SK-N-MC (cell line): ENCODE measurements at regions not wholly inside any gene's neighbourhood (a gene's known extent, or its start where the extent isn't known, plus 50 kb on each side); places are given as distances from the start of the nearest gene placed in this dataset.

Experiments
- EZH2 ChIP-seq: fragments of 200-600 bp; sonication (generic); IDR thresholded peaks from one replicate; pipeline ENCODE4 v1.6.1; 2017; ENCODE audit warnings: antibody characterized with exemption
- FOXP2 ChIP-seq: optimal IDR thresholded peaks from 2 replicates; pipeline ENCODE3; 2011; ENCODE audit warnings: mild to moderate bottlenecking, moderate library complexity; ENCODE audit not compliant: insufficient read depth; ENCODE audit errors: extremely low read length, control extremely low read depth
- POLR2AphosphoS5 ChIP-seq: IDR thresholded peaks from 2 replicates; pipeline ENCODE4 v1.6.1; 2012; ENCODE audit warnings: mild to moderate bottlenecking, low read depth, low read length, borderline replicate concordance

- no peak for TF ChIP-seq EZH2
- no peak for TF ChIP-seq POLR2AphosphoS5
- TF ChIP-seq FOXP2, result no peak
These were observed 309.6 kb downstream of the SOCS6 start for GRCh38 chr18:70598406-70598805.
